NCI-H510A (cell line): ENCODE measurements at regions not wholly inside any gene's neighbourhood (a gene's known extent, or its start where the extent isn't known, plus 50 kb on each side); places are given as distances from the start of the nearest gene placed in this dataset.
"Not testable (repeated sequence)": the region's sequence is repeated elsewhere in the genome, so short reads cannot be mapped to it uniquely, and the experiment has no call there.

Experiments
- DNase-seq: peaks from one replicate; lab custom pipeline; 2025; lab: John Stamatoyannopoulos, UW

DNA sequence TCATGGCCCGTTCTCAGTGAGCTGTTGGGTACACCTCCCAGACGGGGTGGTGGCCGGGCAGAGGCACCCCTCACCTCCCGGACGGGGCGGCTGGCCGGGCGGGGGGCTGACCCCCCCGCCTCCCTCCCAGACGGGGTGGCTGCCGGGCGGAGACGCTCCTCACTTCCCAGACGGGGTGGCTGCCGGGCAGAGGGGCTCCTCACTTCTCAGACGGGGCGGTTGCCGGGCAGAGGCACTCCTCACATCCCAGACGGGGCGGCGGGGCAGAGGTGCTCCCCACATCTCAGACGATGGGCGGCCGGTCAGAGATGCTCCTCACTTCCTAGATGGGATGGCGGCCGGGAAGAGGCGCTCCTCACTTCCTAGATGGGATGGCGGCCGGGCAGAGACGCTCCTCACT lies 129.7 kb upstream of the DAAM1 start:
- DNase-seq: not testable (repeated sequence)

GRCh38 chr14:59060841-59061240 lies 127.6 kb upstream of the DAAM1 start:
- DNase-seq: no peak

DNA sequence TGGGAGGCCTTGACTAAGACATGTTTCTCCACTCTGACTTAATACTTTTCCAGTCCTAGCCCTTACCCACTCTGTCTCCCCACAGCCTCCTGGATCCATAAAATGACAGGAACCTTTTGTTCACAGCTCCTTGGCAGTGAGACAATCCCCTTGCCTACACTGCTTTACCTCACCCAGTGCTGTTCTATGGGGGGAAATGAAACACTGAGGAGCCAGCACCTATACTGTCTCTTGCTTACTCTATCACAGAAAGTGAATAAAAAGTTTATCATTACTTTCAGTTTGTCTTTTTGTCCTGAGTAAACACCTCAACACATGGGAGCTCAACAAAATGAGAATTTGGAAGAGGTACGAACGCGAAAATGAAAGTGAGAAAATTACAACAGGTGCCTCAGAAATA lies 127.2 kb upstream of the DAAM1 start:
- no peak for DNase-seq

GRCh38 chr14:59063259-59063658 lies 125.2 kb upstream of the DAAM1 start:
- DNase-seq: no peak

DNA sequence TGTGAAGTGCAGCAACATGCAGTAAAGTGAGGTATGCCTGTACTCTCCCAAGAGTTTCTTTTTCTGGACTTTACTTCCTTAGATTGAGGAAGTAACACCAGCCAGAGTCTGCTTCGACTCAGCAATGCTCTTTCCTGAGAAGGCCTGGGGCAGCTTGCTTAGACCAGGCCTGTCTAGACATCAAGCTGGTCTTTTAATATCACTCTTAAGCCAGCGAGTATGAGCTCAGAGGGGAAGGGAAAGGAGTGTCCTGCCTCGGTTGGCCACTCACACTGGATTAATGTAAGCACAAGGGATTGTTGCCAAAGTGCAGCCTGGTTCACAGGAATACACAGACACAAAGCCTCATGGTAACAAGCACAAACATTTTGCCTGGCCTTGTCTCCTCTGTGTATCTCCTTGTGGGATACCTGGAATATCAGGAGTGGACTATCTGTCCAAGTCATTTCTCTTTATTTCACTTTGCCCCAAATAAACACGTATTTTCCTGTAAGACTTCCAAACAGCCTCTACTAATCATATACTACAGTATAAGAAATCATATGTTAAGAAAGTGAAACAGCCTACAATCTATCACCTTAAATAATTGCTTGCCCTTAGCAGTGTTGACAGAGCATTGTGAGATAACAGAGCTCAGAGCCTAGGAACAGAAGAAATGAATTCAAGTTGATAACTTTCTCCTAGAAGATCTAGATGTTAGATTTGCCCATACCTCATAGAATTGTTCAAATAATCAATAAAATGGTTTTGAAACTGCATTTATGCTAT lies 121.2 kb upstream of the DAAM1 start:
- DNase-seq: no peak

GRCh38 chr14:59069163-59069854 lies 119.2 kb upstream of the DAAM1 start:
- DNase-seq: no peak

DNA sequence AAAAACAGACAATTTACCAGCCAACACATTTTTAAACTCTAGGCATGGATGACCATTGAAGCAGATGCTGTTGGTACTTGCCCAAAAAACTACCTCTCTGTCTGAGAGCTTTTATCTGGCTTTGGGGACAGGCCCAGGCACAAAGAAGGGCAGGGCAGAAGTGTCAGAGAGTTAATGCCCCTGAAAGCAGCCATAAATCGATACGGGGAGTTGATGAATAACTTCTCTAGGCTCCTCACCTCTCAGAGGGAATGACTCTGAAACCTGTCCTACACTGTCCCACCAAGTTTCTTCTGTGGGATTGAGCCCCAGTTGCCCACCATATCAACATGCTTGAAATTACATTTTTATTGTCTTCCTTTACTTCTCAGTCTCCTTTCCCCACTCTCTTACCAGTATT lies 113.0 kb upstream of the DAAM1 start:
- no peak for DNase-seq

- no peak for DNase-seq
Observed at GRCh38 chr14:59081720-59082119, 106.7 kb upstream of the DAAM1 start.

DNA sequence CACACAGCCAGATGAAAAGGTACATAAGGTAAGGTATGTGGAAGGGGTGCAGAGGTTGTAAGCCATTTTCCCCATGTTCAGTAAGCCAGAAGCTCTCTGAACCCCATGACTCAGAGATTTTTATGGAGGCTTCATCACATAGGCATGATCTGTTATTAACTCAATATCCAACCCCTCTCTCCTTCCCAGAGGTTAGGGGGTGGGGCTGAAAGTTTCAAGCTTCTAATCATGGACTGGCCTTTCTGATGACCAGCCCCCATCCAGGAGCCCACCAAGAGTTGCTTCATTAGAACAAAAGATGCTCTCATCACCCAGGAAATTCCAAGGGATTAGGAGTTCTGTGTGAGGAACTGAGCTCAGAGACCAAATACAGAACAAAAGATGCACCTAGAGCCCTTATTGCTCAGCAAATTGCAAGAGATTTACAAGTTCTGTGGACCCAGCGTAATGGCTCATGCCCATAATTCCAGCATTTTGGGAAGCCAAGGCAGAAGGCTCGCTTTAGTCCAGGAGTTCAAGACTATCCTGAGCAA lies 103.2 kb upstream of the DAAM1 start:
- no peak for DNase-seq

- DNase-seq: no peak
Observed at GRCh38 chr14:59086241-59086882, 102.1 kb upstream of the DAAM1 start.

DNA sequence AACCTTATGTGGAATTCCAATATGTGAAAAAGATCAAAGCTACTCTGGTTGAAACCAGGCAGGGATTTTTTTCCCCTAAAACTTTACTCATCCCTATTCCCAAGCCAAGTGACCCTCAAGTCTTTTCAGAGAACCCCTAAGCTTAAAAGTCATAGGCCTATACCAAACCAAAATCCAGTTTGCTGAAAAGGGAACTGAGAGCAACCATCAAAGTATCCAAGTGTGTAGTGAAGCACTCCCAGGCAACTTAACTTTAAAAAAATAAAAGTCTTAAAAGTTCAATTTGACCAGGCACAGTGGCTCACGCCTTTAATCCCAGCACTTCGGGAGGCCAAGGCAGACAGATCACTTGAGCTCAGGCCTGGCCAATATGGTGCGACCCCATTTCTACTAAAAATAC lies 101.2 kb upstream of the DAAM1 start:
- DNase-seq: no peak

DNA sequence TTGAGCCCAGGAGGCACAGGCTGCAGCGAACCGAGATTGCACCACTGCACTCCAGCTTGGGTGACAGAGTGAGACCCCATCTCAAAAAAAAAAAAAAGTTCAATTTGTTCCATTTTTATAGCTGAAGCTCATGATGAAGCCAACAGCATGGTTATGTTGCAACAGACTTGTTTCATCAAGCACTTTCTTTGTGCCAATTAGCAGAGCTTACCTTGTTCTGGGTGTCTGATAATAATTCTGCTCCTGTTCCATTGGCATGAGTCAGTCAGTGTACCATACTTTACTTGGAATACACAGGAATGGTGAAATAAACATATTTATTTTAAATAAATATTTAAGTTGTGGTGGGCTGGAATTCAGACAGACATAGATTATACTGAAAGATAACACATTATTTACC lies 100.8 kb upstream of the DAAM1 start:
- no peak for DNase-seq

DNA sequence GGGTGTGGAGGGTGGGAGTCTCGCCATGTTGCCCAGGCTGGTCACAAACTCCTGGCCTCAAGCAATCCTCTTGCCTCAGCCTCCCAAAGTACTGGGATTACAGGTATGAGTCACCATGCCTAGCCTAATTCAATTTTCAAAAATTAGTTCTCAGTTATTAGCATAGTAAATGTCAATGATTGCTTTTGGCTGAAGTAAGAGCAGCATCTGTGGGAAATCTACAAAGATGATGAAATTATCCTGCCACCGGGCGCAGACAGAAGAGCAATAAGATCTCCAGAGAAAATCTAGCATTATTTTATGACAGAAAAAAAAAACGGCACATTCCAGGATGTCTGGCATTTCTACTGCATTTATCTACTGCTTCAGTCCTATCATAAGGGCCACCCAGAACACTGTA lies 97.9 kb upstream of the DAAM1 start:
- no peak for DNase-seq

DNA sequence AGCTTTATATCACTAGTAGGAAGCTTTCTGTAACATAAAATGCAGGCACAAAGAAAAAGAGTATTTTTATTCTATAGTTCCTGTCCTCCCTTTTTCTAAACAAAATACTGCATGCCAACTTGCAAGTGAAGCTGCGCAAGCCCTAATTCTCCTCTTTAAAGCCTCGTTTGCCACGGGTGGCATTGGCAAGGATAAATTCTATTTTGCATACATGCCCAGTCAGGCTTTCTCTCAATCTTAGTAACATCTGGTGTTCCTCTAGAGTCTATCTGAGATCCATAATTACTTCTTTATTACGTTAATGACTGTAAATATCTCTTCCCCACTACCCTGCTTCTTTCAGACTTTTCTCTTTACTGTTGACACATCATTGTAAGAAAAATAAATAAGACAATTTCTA lies 97.1 kb upstream of the DAAM1 start:
- no peak for DNase-seq

DNA sequence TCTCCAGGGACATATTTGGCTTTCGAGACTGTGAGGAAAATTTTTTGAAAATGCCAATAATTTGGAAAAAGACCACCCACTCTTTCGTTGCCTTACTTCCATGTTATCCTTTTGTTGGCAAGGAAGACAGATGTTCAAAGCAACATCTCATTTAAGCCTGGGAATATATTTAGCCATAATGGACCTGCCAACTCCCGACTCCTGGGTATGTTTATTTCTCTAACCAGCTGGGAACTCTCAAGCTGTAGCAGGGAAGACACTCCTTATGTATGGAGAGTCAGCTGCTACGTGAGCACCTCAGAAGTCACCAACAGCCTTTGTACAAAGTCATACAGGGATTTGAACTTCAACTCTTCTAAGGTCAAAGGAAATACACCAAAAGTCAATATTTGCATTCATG lies 96.5 kb upstream of the DAAM1 start:
- DNase-seq: no peak

GRCh38 chr14:59093902-59094301 lies 94.6 kb upstream of the DAAM1 start:
- no peak for DNase-seq

DNA sequence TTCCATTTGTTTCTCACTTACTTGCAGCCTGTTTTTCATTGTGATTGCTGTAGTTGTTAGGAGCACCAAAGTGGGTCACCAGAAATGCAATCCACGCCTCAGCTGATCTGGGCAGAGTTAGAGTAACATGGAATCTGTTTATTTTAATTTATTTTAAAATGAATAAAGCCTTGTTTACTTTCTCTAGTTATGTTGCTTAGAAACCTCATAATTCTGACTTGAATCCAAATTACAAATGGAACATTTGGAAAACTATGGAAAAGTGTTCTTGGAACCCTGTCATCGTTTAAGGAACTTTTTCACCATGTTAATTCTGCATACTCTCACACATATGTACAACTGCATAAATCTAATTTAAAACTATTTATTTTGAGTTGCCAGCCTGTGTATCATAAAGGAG lies 92.2 kb upstream of the DAAM1 start:
- DNase-seq: no peak

DNA sequence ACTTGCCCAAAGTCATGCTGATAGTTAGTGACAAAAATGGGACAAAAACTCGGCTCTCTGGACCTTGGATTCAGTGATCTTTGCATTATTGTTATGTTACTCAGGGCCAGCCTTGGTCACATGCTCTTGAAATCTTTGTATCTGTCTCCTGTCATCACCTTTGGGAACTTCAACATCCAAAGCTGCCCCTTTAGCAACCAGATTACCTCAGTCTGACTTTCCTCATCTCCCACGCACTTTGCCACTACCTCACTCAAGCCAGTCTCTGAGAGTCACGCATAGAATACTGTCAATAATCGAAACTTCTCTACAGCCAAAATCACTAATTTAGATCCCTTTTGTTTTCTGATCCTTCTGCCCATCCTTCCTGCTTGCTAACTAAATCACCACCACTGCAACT lies 90.8 kb upstream of the DAAM1 start:
- DNase-seq: no peak

- DNase-seq: no peak
Observed at GRCh38 chr14:59098377-59098776, 90.1 kb upstream of the DAAM1 start.

- no peak for DNase-seq
Observed at GRCh38 chr14:59100205-59100604, 88.3 kb upstream of the DAAM1 start.

DNA sequence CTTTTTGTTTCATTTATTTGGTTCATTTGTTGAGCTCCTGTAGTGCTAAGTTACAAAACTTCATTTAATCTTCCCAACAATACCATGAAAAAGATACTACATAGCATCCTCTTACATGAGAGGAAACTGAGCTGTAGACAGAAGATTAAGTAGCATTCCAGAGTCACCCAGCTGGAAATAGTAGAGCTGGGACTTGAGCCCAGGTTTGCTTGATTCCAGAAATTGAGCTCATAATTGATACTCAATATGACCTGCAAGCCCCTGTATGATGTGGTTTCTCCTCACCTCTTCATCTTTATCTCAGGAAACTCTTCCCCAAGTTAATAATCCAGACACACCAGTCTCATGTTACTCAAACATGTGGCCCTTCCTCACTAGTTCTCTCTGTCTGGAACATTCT lies 87.0 kb upstream of the DAAM1 start:
- no peak for DNase-seq

GRCh38 chr14:59103396-59103795 lies 85.1 kb upstream of the DAAM1 start:
- DNase-seq: no peak

GRCh38 chr14:59107819-59108218 lies 80.6 kb upstream of the DAAM1 start:
- DNase-seq: peak; percentile 5
